GM12875 (cell line): ENCODE measurements at regions not wholly inside any gene's neighbourhood (a gene's known extent, or its start where the extent isn't known, plus 50 kb on each side); places are given as distances from the start of the nearest gene placed in this dataset.

Source experiments
- H3K4me3 ChIP-seq: one replicate; pipeline ENCODE4 v1.5.1; 2011; ENCODE audit warnings: low read depth, low read length, control low read depth
- TF ChIP-seq, protein P1 (sequence below): IDR thresholded peaks from 2 replicates; pipeline ENCODE4 v1.5.1; 2011; ENCODE audit warnings: low read depth, mild to moderate bottlenecking, control low read depth, inconsistent platforms, low read length, moderate library complexity, borderline replicate concordance; ENCODE audit not compliant: insufficient read depth

DNA sequence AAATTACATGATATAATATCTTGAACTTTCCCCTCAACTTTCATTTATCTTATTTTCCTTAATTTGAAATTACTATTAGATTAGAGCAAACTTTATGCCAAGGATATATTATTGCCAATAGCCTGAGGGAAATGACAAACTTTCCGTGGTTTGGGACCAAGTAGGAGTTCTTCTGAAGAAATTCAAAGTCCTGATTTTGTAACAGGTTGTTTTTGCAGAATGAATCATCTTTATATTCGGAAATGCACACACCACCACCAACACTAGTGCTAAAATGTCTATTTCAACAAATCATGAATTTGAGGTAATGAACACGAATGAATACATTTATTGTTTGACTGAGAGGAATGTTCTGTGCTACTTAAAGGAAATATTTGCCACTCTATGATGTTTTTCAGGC is 226.7 kb downstream of the GRIA2 start:
- H3K4me3 ChIP-seq = no peak overlapping the region

DNA sequence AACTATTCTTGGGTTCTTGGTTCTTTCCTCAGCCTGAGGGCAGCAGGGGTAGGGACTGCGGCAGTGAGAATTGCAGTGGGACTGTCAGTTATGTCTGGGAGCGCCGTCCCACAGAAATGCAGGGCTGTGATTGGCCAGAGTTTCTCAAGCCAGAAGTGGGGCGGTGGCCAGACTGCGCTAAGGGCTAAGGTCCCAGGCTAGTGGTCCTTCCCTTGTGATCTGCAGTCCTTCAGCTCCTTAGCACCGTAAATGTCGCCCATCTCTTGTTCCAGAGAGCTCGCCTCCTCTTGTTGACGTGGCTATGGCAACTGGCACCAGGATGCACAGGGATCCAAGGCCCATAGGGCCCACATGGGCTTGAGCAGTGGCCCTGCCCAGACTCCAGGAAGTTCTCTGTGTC is 223.5 kb downstream of the GRIA2 start:
- no peak overlapping the region for H3K4me3 ChIP-seq
- TF ChIP-seq, protein P1, sequence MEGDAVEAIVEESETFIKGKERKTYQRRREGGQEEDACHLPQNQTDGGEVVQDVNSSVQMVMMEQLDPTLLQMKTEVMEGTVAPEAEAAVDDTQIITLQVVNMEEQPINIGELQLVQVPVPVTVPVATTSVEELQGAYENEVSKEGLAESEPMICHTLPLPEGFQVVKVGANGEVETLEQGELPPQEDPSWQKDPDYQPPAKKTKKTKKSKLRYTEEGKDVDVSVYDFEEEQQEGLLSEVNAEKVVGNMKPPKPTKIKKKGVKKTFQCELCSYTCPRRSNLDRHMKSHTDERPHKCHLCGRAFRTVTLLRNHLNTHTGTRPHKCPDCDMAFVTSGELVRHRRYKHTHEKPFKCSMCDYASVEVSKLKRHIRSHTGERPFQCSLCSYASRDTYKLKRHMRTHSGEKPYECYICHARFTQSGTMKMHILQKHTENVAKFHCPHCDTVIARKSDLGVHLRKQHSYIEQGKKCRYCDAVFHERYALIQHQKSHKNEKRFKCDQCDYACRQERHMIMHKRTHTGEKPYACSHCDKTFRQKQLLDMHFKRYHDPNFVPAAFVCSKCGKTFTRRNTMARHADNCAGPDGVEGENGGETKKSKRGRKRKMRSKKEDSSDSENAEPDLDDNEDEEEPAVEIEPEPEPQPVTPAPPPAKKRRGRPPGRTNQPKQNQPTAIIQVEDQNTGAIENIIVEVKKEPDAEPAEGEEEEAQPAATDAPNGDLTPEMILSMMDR = no peak

More for the DNA sequence above, 226.7 kb downstream of the GRIA2 start:
- TF ChIP-seq, protein P1 = no peak

GRCh38 chr4:157443537-157443936 is 223.0 kb downstream of the GRIA2 start:
- no peak overlapping the region for H3K4me3 ChIP-seq
- TF ChIP-seq, protein P1 = no peak

- TF ChIP-seq, protein P1 = no peak
- no peak overlapping the region for H3K4me3 ChIP-seq
Measured at GRCh38 chr4:157425897-157426296, 205.4 kb downstream of the GRIA2 start.

GRCh38 chr4:157423526-157424020 is 203.0 kb downstream of the GRIA2 start:
- H3K4me3 ChIP-seq = no peak overlapping the region
- TF ChIP-seq, protein P1 = no peak

DNA sequence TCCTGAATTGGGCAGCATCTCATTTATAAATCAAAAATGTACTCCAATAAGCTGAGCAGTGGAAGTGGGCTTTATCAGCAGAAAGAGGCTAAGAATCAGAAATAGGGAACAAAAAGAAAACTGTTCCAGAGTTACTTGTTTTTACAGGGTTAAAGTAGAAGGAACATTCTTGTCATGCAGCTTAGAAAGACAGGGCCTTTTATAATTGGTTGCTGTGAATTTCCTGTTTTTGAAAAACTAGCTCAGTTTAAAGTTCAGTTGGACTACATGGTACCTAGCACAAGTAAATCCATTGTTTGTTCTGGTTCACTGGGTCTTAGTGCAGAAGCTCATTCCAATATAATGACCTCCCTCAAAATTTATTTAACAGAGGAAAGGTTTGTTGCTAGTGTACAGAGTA is 200.8 kb downstream of the GRIA2 start:
- no peak overlapping the region for H3K4me3 ChIP-seq
- TF ChIP-seq, protein P1 = no peak
